Heart right ventricle (tissue), 16 donors: ENCODE measurements at regions not wholly inside any gene's neighbourhood (a gene's known extent, or its start where the extent isn't known, plus 50 kb on each side); places are given as distances from the start of the nearest gene placed in this dataset.
A peak's percentile ranks its signal among the peaks of the same experiment; 100 is the strongest.

ENCODE experiments used
- ATAC-seq, 8 donors: fragments of 200-7000 bp; cut with Tn5 transposase; one replicate each; pipeline ENCODE4 v1.9.1; 2020; ENCODE audit warnings: mild to moderate bottlenecking in 8 of 8, moderate library complexity in 8 of 8, moderate number of reproducible peaks in 1 of 8
- DNase-seq, 2 donors: peaks; one replicate each; pipeline ENCODE4 v3.0.0-alpha.2; 2020
- H3K27ac ChIP-seq, 10 donors: fragments of 200-600 bp; sonication (generic) in 2 of 10; one replicate each; pipeline versions ENCODE4 v1.5.0 to v1.8.0; 2020 to 2022; ENCODE audit warnings: mild to moderate bottlenecking in 3 of 10
- H3K27me3 ChIP-seq, 7 donors: fragments of 200-600 bp; one replicate each; pipeline ENCODE4 v1.8.0; 2021 to 2022; ENCODE audit warnings: mild to moderate bottlenecking in 2 of 7
- H3K36me3 ChIP-seq, 9 donors: fragments of 200-600 bp; sonication (generic) in 1 of 9; one replicate each; pipeline versions ENCODE4 v1.5.0 to v1.8.0; 2020 to 2022; ENCODE audit warnings: mild to moderate bottlenecking in 2 of 9
- H3K4me1 ChIP-seq, 9 donors: fragments of 200-600 bp; sonication (generic) in 1 of 9; one replicate each; pipeline versions ENCODE4 v1.5.0 to v1.8.0; 2020 to 2022; ENCODE audit warnings: mild to moderate bottlenecking in 4 of 9
- H3K4me3 ChIP-seq, 10 donors: fragments of 200-600 bp; sonication (generic) in 2 of 10; one replicate each; pipeline versions ENCODE4 v1.5.0 to v1.8.0; 2020 to 2022; ENCODE audit warnings: mild to moderate bottlenecking in 7 of 10, moderate library complexity in 2 of 10
- H3K9me3 ChIP-seq, 11 donors: fragments of 200-600 bp in 10 of 11; sonication (generic) in 2 of 11; one replicate each; pipeline versions ENCODE4 v1.5.0 to v1.8.0; 2013 to 2022; ENCODE audit warnings: mild to moderate bottlenecking in 2 of 11, control low read depth in 1 of 11, moderate library complexity in 1 of 11
- WGBS, 2 donors: extraction: QIAGEN DNeasy Blood & Tissue Kit; methylation state at CpG; one replicate each; pipeline ENCODE4 v1.1.7; 2013; ENCODE audit warnings: inconsistent platforms in 1 of 2; 5-methylcytosine and 5-hydroxymethylcytosine counted together
- intact Hi-C, 10 donors: fragments of 100-400 bp; cut with DNase I; formaldehyde crosslinking; loops; one replicate each; pipeline versions ENCODE4 v1.11.1 to v1.14.2; 2022
- TF ChIP-seq, protein P1 (sequence below), 9 donors: fragments of 200-600 bp; sonication (generic) in 2 of 9; IDR thresholded peaks; one replicate each; pipeline versions ENCODE4 v1.5.0 to v1.8.0; 2021 to 2022; ENCODE audit warnings: antibody characterized with exemption in 9 of 9, mild to moderate bottlenecking in 5 of 9, moderate library complexity in 1 of 9
- donor health status: Arrhythmogenic right ventricular cardiomyopathy.
- donor health status: ischemic (EF 13 %, LVEDD 7.1; RV severe dilation, severe dysfunction).
- donor health status: healthy with polysubstance abuse.
- donor health status: DM: no; HTN: yes; CAD: no.
- donor health status: DM: no; HTN: no; CAD: no.
- donor health status: ischemic (EF 25% LVEDD 6.9; RV normal size, moderate dysfunction).
- donor health status: ischemic (EF 25% LVEDD 5.7; RV mildly dilated, moderate dysfunction).
- donor health status: healthy.
- donor health status: DM: yes; HTN: yes; CAD: no.
- donor health status: Ischemic cardiomyopathy.
- donor health status: ischemic (EF 35%, LVEDD 5.7; RV mildly dilated, moderate dysfunction).
- donor health status: nonischemic (EF 11% LVEDD 7.7; RV severe dilation, severe dysfunction).
- donor health status: DM: yes; HTN: yes; CAD: no.
- donor health status: PGD.
- donor health status: ischemic (EF 29% LVEDD 5.4; RV normal size, mild dysfunction).
- donor health status: nonischemic (EF 23%, LVEDD 6.1; RV moderate dilation, normal function).

DNA sequence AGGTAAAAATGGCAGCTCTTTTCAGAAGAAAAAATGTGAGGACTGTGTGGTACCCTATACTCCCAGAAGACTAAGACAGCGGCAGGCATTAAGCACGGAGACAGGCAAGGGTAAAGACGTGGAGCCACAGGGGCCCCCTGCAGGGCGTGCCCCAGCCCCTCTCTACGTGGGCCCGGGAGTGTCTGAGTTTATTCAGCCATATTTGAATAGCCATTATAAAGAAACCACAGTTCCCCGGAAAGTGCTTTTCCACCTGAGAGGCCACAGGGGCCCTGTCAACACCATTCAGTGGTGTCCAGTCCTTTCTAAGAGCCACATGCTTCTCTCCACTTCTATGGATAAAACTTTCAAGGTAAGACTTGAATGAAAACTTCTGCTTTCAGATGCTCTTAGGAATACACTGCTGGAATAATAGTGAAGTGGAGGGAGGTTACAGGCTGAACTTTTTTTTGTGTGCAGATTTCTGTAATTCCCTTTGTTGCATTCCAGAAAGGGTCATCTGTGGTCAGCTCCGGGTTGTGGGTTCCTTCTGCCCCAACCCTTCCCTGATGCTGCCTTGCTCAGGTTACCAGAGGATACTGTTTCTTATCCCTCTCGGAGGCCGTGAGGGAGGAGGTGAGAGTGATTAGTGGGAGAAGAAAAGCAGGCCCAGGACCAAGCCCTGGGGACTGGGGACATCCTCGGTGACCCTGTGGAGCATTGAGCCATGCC, 58.4 kb downstream of the SLC25A47 start:
- Histone ChIP-seq H3K27me3 (no peaks in the 10 kb centered on the region), H3K9me3 (no peaks in the 10 kb centered on the region), H3K4me3 (no peak overlapping the region), H3K36me3 (peaks cover 0 to 23% (median 12%) of the 10 kb centered on the region in 9 donors), H3K4me1 (peaks cover 6 to 23% (median 12%) of the 10 kb centered on the region in 9 donors), H3K27ac (no peak overlapping the region)
- WGBS, 2 donors, result 75 to 84% methylated on average over 11 of the region's 11 CpGs
- no peak for DNase-seq
- intact Hi-C loops, result loop anchor here in 7 of 10 donors (2.0 to 10.0 kb wide), 7 partner anchors 163 to 1246 kb away; no protein-coding TSS in a partner anchor
- no peak for ATAC-seq
- TF ChIP-seq, protein P1, sequence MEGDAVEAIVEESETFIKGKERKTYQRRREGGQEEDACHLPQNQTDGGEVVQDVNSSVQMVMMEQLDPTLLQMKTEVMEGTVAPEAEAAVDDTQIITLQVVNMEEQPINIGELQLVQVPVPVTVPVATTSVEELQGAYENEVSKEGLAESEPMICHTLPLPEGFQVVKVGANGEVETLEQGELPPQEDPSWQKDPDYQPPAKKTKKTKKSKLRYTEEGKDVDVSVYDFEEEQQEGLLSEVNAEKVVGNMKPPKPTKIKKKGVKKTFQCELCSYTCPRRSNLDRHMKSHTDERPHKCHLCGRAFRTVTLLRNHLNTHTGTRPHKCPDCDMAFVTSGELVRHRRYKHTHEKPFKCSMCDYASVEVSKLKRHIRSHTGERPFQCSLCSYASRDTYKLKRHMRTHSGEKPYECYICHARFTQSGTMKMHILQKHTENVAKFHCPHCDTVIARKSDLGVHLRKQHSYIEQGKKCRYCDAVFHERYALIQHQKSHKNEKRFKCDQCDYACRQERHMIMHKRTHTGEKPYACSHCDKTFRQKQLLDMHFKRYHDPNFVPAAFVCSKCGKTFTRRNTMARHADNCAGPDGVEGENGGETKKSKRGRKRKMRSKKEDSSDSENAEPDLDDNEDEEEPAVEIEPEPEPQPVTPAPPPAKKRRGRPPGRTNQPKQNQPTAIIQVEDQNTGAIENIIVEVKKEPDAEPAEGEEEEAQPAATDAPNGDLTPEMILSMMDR (IDR thresholded peaks at IDR 0.05), result no peak

DNA sequence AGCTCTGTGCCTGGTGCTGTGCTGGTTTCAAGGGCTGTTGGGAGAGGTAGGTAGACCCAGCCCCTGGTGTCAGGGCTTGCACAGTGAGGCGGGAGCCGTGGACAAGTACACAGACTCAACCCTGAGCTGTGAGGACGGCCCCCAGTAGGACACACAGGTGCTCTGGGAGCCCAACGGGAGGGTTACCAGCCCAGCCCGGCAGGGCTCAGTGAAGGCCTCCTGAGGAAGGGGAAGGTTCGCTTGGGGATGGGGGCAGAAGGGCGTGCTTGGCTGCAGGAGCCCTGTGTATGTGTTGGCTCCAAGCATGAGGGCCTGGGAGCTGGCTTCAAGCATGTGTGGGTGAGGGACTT, 58.9 kb downstream of the SLC25A47 start:
- intact Hi-C loops, result loop anchor here in 7 of 10 donors (2.0 to 10.0 kb wide), 7 partner anchors 163 to 1245 kb away; no protein-coding TSS in a partner anchor
- DNase-seq (no peak), ATAC-seq (no peak)
- TF ChIP-seq, protein P1 (IDR thresholded peaks at IDR 0.05), result no peak
- no peaks in the 10 kb centered on the region for H3K9me3 ChIP-seq
- no peak overlapping the region for H3K27ac ChIP-seq
- WGBS, 2 donors, result 79 to 88% methylated on average over 7 of the region's 7 CpGs
- H3K36me3 ChIP-seq, result peaks cover 0 to 23% (median 12%) of the 10 kb centered on the region in 9 donors
- no peaks in the 10 kb centered on the region for H3K27me3 ChIP-seq
- H3K4me3 ChIP-seq, result no peak overlapping the region
- H3K4me1 ChIP-seq, result peaks cover 3 to 18% (median 7%) of the 10 kb centered on the region in 9 donors

DNA sequence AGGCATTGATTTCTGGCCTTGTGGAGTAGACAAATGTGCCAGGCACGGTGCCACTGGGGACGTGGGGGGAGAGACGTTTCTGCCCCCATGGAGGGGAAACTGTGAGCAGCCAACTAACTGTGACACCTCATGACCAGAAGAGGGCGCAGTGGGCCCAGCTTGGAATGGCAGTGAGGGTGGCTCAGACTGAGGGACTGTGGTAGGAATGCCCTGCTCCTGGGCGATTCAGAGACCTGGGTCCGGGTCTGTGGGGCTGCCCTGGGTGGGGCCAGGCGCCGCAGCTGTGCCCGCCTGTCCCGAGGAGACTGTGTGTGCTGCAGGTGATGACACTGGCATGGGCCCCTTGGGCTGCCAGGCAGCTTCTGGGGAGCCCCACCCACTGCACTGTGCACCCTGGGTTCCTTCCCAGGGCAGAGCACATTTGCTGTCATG, 60.6 kb downstream of the SLC25A47 start:
- no peaks in the 10 kb centered on the region for H3K27me3 ChIP-seq
- H3K36me3 ChIP-seq, result peaks cover 0 to 23% (median 12%) of the 10 kb centered on the region in 9 donors
- no peaks in the 10 kb centered on the region for H3K9me3 ChIP-seq
- intact Hi-C loops, result loop anchor here in 8 of 10 donors (2.0 to 10.0 kb wide), 8 partner anchors 161 to 1244 kb away; no protein-coding TSS in a partner anchor
- TF ChIP-seq, protein P1 (IDR thresholded peaks at IDR 0.05), result peak; percentile 66 to 88 (median 82)
- WGBS, 2 donors, result 30 to 31% methylated on average over 10 of the region's 10 CpGs
- DNase-seq (peak; percentile 53 to 55), ATAC-seq (peak; percentile 48 to 83 (median 70))
- no peak overlapping the region for H3K4me3 ChIP-seq
- no peak overlapping the region for H3K27ac ChIP-seq
- H3K4me1 ChIP-seq, result peaks cover 0 to 10% (median 0%) of the 10 kb centered on the region in 9 donors

DNA sequence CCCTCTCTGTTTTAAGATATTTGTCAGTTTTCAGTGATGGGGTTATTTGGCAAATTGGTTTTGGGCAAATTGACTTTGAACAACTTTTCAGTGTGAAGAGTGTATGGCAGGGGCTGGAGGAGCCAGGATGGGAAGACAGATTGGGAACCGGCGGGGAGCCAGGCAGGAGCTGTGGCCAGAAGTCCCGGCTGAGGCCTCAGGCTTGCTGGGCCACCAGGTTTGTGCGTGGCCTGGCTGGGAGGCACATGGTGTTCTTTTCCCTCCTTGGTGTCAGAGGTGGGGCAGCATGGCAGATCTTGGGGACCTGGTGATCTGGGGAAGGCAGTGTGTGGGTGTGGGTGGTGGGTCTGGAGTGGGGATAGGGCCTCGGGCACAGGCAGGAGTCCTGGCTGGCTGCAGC, 61.1 kb downstream of the SLC25A47 start:
- no peak overlapping the region for H3K27ac ChIP-seq
- no peaks in the 10 kb centered on the region for H3K9me3 ChIP-seq
- H3K27me3 ChIP-seq, result no peaks in the 10 kb centered on the region
- no peak for ATAC-seq
- intact Hi-C loops, result loop anchor here in 8 of 10 donors (2.0 to 10.0 kb wide), 8 partner anchors 161 to 1243 kb away; no protein-coding TSS in a partner anchor
- TF ChIP-seq, protein P1 (IDR thresholded peaks at IDR 0.05), result no peak
- peaks cover 0 to 15% (median 1%) of the 10 kb centered on the region in 9 donors for H3K4me1 ChIP-seq
- peaks cover 0 to 23% (median 12%) of the 10 kb centered on the region in 9 donors for H3K36me3 ChIP-seq
- 80 to 87% methylated on average over 5 of the region's 5 CpGs for WGBS, 2 donors
- H3K4me3 ChIP-seq, result no peak overlapping the region
- DNase-seq, result no peak
